Activated CD8-positive, alpha-beta memory T cell treated with anti-CD3 and anti-CD28 coated beads, Interleukin-2, amount 10 ng/mL, durations not matched to agents 7 days and 5 days (primary cell): ENCODE measurements at regions not wholly inside any gene's neighbourhood (a gene's known extent, or its start where the extent isn't known, plus 50 kb on each side); places are given as distances from the start of the nearest gene placed in this dataset.

Experiments
- ATAC-seq: fragments of 150-1000 bp; cut with Tn5 transposase; one replicate; pipeline ENCODE4 v1.10.0; 2021; ENCODE audit warnings: moderate library complexity
- CTCF ChIA-PET: fragments of 350-600 bp; sonication (Branson Sonifier 250); formaldehyde crosslinking; loops from one replicate; lab custom pipeline; 2021; ENCODE audit warnings: antibody characterized with exemption; lab: Charles Lee
- DNase-seq: peaks from one replicate; pipeline ENCODE4 v3.0.0-alpha.2; 2020
- H3K27ac Mint-ChIP-seq: one replicate; pipeline ENCODE4 v1.8.0; 2021; ENCODE audit warnings: mild to moderate bottlenecking, mixed read lengths
- H3K27me3 Mint-ChIP-seq: one replicate; pipeline ENCODE4 v1.8.0; 2021; ENCODE audit warnings: mixed read lengths
- H3K36me3 Mint-ChIP-seq: one replicate; pipeline ENCODE4 v1.8.0; 2021; ENCODE audit warnings: mild to moderate bottlenecking, mixed read lengths
- H3K4me1 Mint-ChIP-seq: one replicate; pipeline ENCODE4 v1.8.0; 2021; ENCODE audit warnings: mixed read lengths
- H3K4me3 Mint-ChIP-seq: one replicate; pipeline ENCODE4 v1.8.0; 2021; ENCODE audit warnings: mild to moderate bottlenecking, moderate library complexity, mixed read lengths
- H3K9me3 Mint-ChIP-seq: one replicate; pipeline ENCODE4 v1.8.0; 2022; ENCODE audit warnings: low read depth, mixed read lengths

DNA sequence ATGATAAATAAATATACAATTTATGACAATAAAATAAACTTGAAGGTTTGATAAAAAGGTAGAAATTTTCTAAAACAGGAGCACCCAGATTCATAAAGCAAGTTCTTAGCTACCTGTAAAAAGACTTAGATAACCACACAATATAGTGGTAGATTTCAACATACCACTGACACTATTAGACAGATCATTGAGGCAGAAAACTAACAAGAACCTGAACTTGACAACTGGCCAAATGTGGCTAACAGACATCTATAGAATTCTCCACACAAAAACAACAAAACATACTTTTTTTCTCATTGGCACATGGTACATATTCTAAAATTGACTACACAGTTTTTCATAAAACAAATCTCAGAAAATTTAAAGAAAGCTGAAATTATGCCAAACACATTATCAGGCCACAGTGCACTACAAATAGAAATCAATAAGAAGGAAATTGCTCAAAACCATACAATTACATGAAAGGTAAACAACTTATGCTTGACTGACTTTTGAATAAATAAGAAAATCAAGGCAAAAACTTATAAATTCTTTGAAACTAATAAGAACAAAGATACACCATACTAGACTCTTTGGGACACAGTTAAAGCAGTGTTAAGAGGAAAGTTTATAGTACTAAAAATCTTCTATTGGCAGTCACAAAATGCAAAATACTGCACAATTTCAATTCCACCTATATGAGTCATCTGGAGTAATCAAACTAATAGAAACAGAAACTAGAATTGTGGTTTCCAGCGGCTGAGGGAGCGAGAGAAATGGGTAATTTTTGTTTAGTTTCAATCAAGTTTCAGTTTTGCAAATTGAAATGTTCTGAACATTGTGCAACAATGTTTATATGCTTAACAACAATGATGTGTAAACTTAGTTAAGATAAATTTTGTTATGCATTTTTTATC, 925.6 kb downstream of the SH3BGRL start:
- peaks cover 9% of the 10 kb centered on the region for H3K4me1 Mint-ChIP-seq
- peak overlapping the region; percentile 75 for H3K27ac Mint-ChIP-seq
- peaks cover 2% of the 10 kb centered on the region for H3K9me3 Mint-ChIP-seq
- ATAC-seq: peak; percentile 70
- H3K27me3 Mint-ChIP-seq: no peaks in the 10 kb centered on the region
- H3K36me3 Mint-ChIP-seq: peaks cover 4% of the 10 kb centered on the region
- H3K4me3 Mint-ChIP-seq: no peak overlapping the region
- CTCF ChIA-PET: no interaction called here
- DNase-seq: peak; percentile 42

DNA sequence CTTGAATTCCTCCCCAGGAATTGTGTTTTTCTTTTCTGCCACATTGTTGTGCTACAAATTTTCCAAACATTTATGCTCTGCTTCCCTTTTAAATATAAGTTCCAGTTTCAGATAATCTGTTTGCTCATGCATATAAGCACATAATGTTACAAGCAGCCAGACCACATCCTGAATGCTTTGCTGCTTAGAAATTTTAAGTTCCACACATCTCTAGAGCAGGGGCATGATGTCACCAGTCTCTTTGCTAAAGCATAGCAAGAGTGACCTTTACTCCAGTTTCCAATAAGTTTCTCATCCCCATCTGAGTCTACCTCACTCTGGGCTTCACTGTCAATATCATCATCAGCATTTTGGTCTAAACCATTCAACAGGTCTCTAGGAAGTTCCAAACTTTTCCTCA, 932.5 kb downstream of the SH3BGRL start:
- H3K27ac Mint-ChIP-seq: no peak overlapping the region
- CTCF ChIA-PET: no interaction called here

DNA sequence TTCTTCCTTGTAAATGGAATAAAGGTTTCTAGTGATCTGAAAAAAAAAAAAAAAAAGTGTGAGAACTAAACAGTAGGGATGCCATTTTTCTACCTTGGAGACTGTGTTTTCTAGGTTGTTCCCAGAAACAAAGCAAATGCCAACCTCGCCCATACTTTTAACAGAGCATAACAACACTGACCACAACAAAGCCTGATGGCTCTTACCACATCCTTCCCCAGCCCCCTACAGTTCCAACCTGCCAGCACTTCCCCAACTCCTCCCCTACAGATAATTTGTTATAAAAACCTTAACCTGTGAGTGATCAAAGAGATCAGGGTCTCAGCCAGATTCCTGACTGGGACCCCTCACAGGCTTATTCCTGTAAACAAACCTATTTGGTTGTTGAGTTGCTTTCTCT, 940.0 kb downstream of the SH3BGRL start:
- DNase-seq (peak; percentile 40), ATAC-seq (no peak)
- no peak overlapping the region for H3K4me3 Mint-ChIP-seq

More for the DNA sequence above, 932.5 kb downstream of the SH3BGRL start:
- Mint-ChIP-seq H3K36me3 (peaks cover 10% of the 10 kb centered on the region), H3K27me3 (no peaks in the 10 kb centered on the region), H3K9me3 (peaks cover 11% of the 10 kb centered on the region), H3K4me3 (no peak overlapping the region), H3K4me1 (peaks cover 8% of the 10 kb centered on the region)
- DNase-seq (peak; percentile 39), ATAC-seq (peak; percentile 42)

DNA sequence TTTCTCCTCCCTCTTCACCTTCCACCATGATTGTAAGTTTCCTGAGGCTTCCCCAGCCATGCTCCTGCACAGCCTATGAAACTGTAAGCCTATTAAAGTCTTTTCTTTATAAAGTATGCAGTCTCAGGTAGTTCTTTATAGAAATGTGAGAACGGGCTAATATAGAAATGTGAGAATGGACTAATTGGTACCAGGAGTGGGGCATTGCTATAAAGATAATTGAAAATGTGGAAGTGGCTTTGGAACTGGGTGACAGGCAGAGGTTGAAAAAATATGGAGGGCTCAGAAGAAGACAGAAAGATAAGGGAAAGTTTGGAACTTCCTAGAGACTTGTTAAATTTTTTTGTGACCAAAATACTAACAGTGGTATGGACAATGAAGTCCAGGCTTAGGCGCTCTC, 959.3 kb downstream of the SH3BGRL start:
- Mint-ChIP-seq H3K4me1 (no peaks in the 10 kb centered on the region), H3K9me3 (peaks cover 7% of the 10 kb centered on the region), H3K27ac (no peak overlapping the region), H3K27me3 (no peaks in the 10 kb centered on the region), H3K36me3 (no peaks in the 10 kb centered on the region), H3K4me3 (no peak overlapping the region)
- DNase-seq (no peak), ATAC-seq (no peak)
- CTCF ChIA-PET: no interaction called here

More for the DNA sequence above, 940.0 kb downstream of the SH3BGRL start:
- H3K27me3 Mint-ChIP-seq: no peaks in the 10 kb centered on the region
- H3K36me3 Mint-ChIP-seq: no peaks in the 10 kb centered on the region
- H3K9me3 Mint-ChIP-seq: peaks cover 2% of the 10 kb centered on the region
- H3K27ac Mint-ChIP-seq: no peak overlapping the region
- CTCF ChIA-PET: no interaction called here
- peaks cover 7% of the 10 kb centered on the region for H3K4me1 Mint-ChIP-seq

DNA sequence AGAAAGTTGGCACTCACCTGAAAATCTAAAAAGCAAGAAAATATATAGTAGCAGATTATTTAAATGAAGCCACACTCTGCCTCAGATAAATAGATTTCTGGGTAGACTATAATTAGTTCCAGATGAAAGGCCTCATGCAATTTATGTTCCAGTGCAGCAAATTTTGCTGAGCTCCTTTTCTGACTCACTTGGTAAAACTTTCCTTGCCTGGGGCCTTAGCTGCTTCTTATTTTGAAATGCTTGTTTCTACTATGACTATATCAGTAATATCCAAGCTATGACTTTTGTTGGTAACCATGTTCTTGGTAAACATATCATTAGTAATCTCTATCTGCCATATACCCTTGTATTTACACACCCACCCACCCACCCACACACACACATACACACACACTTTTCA, 961.8 kb downstream of the SH3BGRL start:
- Mint-ChIP-seq H3K4me1 (no peaks in the 10 kb centered on the region), H3K27me3 (no peaks in the 10 kb centered on the region), H3K9me3 (peaks cover 12% of the 10 kb centered on the region), H3K27ac (no peak overlapping the region), H3K36me3 (peaks cover 2% of the 10 kb centered on the region), H3K4me3 (no peak overlapping the region)
- CTCF ChIA-PET: no interaction called here
- ATAC-seq (no peak), DNase-seq (no peak)

DNA sequence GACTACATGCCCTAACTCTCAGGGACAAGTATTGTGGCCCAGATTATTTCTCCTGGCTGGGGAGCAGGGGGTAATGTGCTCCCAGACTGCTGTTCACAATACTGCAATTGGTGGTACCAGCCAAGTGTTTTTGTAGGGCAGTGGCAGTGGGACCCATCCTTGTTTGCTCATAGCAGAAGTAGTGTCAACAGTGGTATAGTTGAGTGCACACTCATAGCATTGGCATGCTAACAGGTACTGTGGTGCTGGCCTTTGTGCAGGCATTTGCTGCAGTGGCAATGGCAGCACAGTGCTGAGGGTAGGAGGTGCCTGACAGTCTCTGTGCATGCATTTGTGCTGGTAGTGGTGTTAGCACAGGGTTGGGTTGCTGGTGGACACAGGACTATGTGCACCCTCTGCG, 995.0 kb downstream of the SH3BGRL start:
- DNase-seq: no peak
- H3K4me3 Mint-ChIP-seq: no peak overlapping the region

DNA sequence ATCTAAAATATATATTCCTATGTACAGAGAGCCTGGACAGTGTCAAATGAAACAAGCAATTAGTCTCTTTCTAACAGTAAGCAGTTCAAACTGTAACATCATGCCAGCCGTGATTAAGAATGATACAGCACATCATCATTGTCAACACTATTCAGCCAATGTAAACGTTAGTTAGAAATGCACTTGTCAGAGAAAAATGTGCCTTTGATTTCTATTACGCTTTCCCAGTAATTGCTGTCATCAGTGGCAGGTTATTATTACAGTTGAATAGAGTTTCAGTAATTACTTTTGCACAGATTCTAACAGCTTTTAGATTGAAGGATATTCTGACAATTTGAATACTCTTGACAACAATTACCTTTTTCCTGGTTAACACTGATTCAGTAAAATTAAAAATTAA, 1007.1 kb downstream of the SH3BGRL start:
- H3K27me3 Mint-ChIP-seq: no peaks in the 10 kb centered on the region
- no peaks in the 10 kb centered on the region for H3K36me3 Mint-ChIP-seq
- no peak overlapping the region for H3K4me3 Mint-ChIP-seq
- no peaks in the 10 kb centered on the region for H3K4me1 Mint-ChIP-seq
- H3K27ac Mint-ChIP-seq: no peak overlapping the region
- CTCF ChIA-PET: no interaction called here
- no peak for ATAC-seq
- DNase-seq: no peak
- no peaks in the 10 kb centered on the region for H3K9me3 Mint-ChIP-seq

More for the DNA sequence above, 995.0 kb downstream of the SH3BGRL start:
- H3K36me3 Mint-ChIP-seq: no peaks in the 10 kb centered on the region
- no peak for ATAC-seq
- no peaks in the 10 kb centered on the region for H3K4me1 Mint-ChIP-seq
- H3K9me3 Mint-ChIP-seq: no peaks in the 10 kb centered on the region
- CTCF ChIA-PET: no interaction called here
- H3K27ac Mint-ChIP-seq: no peak overlapping the region
- no peaks in the 10 kb centered on the region for H3K27me3 Mint-ChIP-seq

DNA sequence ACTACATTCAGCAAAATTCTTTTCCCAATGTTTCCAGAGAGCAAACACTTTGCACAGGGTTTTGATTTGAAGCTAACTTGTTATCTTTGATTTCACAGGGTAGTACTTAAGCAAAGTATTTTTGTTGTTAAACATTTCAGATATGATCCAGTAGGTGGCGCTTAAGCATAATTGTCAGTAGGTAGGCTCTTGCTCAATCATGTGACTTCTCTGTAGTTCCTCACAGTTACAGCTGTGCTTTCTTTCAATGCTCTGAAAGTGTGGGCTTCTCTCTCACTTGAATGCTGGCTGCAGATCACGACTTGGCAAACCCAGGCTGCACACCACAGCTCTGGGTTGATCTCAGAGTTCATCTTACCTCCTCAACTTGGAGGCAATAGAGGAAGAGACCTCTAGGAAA, 1016.5 kb downstream of the SH3BGRL start:
- H3K4me1 Mint-ChIP-seq: peaks cover 2% of the 10 kb centered on the region
- H3K4me3 Mint-ChIP-seq: no peak overlapping the region
- no peaks in the 10 kb centered on the region for H3K9me3 Mint-ChIP-seq
- no peak for ATAC-seq
- no peaks in the 10 kb centered on the region for H3K36me3 Mint-ChIP-seq
- no peak overlapping the region for H3K27ac Mint-ChIP-seq
- H3K27me3 Mint-ChIP-seq: no peaks in the 10 kb centered on the region
- CTCF ChIA-PET: no interaction called here
- no peak for DNase-seq

DNA sequence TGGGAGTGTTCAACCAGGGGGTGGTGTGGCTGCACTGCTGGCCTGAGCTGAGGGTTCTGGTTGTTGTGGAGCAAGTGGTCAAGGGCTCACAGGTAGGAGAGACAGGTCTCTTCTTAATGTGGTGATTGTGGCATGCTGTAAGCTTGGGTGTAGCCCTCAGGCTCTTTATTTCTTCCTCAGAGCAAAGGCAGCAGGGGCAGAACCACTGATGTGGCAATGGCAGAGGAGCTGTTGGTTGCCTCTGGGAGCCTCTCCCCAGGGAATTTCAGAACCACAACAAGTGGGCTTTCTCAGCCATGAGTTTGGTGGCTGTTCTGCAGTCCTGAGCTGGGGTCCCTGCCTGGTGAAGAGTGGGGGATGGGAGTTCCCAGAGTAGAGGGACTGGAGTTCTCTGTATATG, 1017.2 kb downstream of the SH3BGRL start:
- no peak overlapping the region for H3K27ac Mint-ChIP-seq
- no peaks in the 10 kb centered on the region for H3K9me3 Mint-ChIP-seq
- H3K27me3 Mint-ChIP-seq: no peaks in the 10 kb centered on the region
- no peaks in the 10 kb centered on the region for H3K36me3 Mint-ChIP-seq
- peaks cover 2% of the 10 kb centered on the region for H3K4me1 Mint-ChIP-seq
- DNase-seq: no peak
- ATAC-seq: no peak
- no peak overlapping the region for H3K4me3 Mint-ChIP-seq
- CTCF ChIA-PET: no interaction called here

DNA sequence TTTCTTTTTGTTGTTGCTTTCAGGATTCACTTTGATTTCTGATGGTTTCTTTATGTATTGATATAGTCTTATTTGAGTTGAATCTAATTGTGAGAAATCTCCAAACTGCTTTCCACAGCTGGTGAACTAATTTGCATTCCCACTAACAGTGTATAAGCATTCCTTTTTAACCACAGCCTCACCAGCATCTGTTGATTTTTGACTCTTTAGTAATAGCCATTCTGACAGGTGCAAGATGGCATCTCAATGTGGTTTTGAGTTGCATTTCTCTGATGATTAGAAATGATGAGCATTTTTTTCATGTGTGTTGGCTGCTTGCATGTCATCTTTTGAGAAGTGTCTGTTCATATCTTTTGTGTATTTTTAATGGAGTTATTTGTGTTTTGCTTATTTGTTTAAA, 1023.1 kb downstream of the SH3BGRL start:
- H3K9me3 Mint-ChIP-seq: no peaks in the 10 kb centered on the region
- H3K27me3 Mint-ChIP-seq: no peaks in the 10 kb centered on the region
- ATAC-seq: no peak
- no peak overlapping the region for H3K27ac Mint-ChIP-seq
- H3K4me3 Mint-ChIP-seq: no peak overlapping the region
- CTCF ChIA-PET: no interaction called here
- no peaks in the 10 kb centered on the region for H3K4me1 Mint-ChIP-seq
- no peak for DNase-seq
- no peaks in the 10 kb centered on the region for H3K36me3 Mint-ChIP-seq

DNA sequence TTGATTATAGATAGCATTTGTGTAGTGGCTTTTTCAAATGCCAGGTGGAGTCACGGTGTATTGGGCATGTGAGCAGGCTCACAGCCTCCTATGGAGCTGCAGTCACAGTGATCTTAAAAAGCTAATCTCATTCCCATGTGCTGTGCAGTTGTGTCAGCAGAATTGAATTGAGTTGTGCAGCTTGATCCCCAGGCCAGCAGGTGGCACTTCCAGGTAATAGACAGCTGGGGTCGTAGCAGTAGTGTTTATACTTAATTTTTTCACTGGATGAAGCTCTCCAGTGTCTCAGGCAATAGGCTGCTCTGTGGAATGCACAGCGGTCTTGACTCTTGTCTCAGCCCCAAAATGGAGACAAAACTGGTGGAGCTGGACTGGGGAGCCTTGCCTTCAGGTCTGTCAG, 1028.1 kb downstream of the SH3BGRL start:
- H3K4me1 Mint-ChIP-seq: no peaks in the 10 kb centered on the region
- DNase-seq: no peak
- H3K9me3 Mint-ChIP-seq: no peaks in the 10 kb centered on the region
- CTCF ChIA-PET: no interaction called here
- H3K27me3 Mint-ChIP-seq: no peaks in the 10 kb centered on the region
- H3K36me3 Mint-ChIP-seq: no peaks in the 10 kb centered on the region
- no peak overlapping the region for H3K4me3 Mint-ChIP-seq
- ATAC-seq: no peak
- no peak overlapping the region for H3K27ac Mint-ChIP-seq

DNA sequence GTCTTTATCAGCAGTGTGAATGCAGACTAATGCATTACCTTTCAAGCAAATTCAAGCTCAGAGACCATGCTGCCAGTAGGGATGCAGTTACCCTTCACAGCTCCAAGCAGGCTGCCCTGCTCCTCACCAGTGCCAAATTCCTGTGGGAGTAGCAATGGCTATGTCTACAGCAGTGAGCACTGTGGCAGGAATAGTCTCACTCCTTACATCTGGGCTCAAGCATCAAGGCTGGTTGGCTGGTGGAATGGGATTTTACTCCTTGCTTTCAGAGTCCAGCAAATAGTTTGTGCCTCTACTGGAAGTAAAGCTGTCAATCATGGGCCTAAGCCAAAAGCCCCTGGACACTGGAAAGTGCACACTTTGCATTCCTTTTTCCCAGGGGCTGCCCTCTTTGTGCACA, 1030.8 kb downstream of the SH3BGRL start:
- H3K4me1 Mint-ChIP-seq: no peaks in the 10 kb centered on the region
- no peak overlapping the region for H3K4me3 Mint-ChIP-seq
- no peaks in the 10 kb centered on the region for H3K36me3 Mint-ChIP-seq
- CTCF ChIA-PET: no interaction called here
- DNase-seq (no peak), ATAC-seq (no peak)
- peaks cover 2% of the 10 kb centered on the region for H3K9me3 Mint-ChIP-seq
- no peaks in the 10 kb centered on the region for H3K27me3 Mint-ChIP-seq
- H3K27ac Mint-ChIP-seq: no peak overlapping the region

DNA sequence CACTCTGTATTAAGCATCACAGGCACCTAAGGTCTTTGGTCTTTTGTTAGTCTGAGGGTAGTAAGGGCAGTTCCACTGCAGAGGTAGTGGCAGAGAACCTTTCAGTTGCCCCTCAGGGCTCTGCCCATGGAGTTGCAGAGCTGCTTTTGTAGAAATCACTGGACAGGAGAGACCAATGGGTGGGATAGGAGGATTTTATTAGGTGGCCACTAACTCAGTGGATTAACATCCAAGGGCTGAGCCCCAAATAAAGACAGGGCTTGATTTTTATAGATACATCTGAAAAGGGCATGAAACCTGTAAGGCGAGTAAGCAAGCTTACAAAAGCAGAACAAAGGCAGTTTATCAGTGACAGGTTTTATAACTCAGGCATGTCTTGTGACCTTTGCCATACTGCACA, 1035.4 kb downstream of the SH3BGRL start:
- Mint-ChIP-seq H3K36me3 (no peaks in the 10 kb centered on the region), H3K9me3 (peaks cover 2% of the 10 kb centered on the region), H3K27ac (no peak overlapping the region), H3K4me3 (no peak overlapping the region), H3K27me3 (no peaks in the 10 kb centered on the region), H3K4me1 (no peaks in the 10 kb centered on the region)
- CTCF ChIA-PET: no interaction called here
- DNase-seq: no peak
- ATAC-seq: no peak
